Renal cortex interstitium (tissue), 11 donors: ENCODE measurements at regions not wholly inside any gene's neighbourhood (a gene's known extent, or its start where the extent isn't known, plus 50 kb on each side); places are given as distances from the start of the nearest gene placed in this dataset.

ENCODE experiments used
- DNase-seq, 11 donors: peaks; one replicate each; pipeline ENCODE4 v3.0.0-alpha.2; 2013; ENCODE audit warnings: low read depth in 9 of 11, low spot score in 4 of 11; ENCODE audit errors: extremely low read depth in 1 of 11

GRCh38 chr16:54475019-54475601, 188.5 kb upstream of the IRX3 start:
- DNase-seq, result no peak

- DNase-seq, result no peak
Observed at GRCh38 chr16:54473226-54473993, 186.8 kb upstream of the IRX3 start.

- no peak for DNase-seq
Observed at GRCh38 chr16:54467398-54467797, 180.8 kb upstream of the IRX3 start.

GRCh38 chr16:54466233-54466632, 179.6 kb upstream of the IRX3 start:
- DNase-seq, result no peak

GRCh38 chr16:54465063-54465462, 178.5 kb upstream of the IRX3 start:
- DNase-seq, result no peak

- no peak for DNase-seq
Observed at GRCh38 chr16:54462771-54463170, 176.2 kb upstream of the IRX3 start.

GRCh38 chr16:54462151-54462651, 175.6 kb upstream of the IRX3 start:
- no peak for DNase-seq

GRCh38 chr16:54460263-54460860, 173.8 kb upstream of the IRX3 start:
- no peak for DNase-seq

GRCh38 chr16:54459509-54460262, 173.1 kb upstream of the IRX3 start:
- DNase-seq, result no peak

- DNase-seq, result no peak
Observed at GRCh38 chr16:54458923-54459322, 172.3 kb upstream of the IRX3 start.

- DNase-seq, result no peak
Observed at GRCh38 chr16:54456291-54456690, 169.7 kb upstream of the IRX3 start.

- DNase-seq, result no peak
Observed at GRCh38 chr16:54455030-54455725, 168.6 kb upstream of the IRX3 start.

GRCh38 chr16:54454616-54455015, 168.0 kb upstream of the IRX3 start:
- DNase-seq, result no peak

- no peak for DNase-seq
Observed at GRCh38 chr16:54453871-54454270, 167.3 kb upstream of the IRX3 start.

- DNase-seq, result peak in 2 of 11 donors; percentile 38 to 46
Observed at GRCh38 chr16:54447576-54448440, 161.2 kb upstream of the IRX3 start.

- no peak for DNase-seq
Observed at GRCh38 chr16:54446639-54447038, 160.1 kb upstream of the IRX3 start.

GRCh38 chr16:54444851-54445458, 158.4 kb upstream of the IRX3 start:
- DNase-seq, result no peak

- no peak for DNase-seq
Observed at GRCh38 chr16:54443839-54444238, 157.3 kb upstream of the IRX3 start.
